GM21390 (cell line): ENCODE measurements at regions not wholly inside any gene's neighbourhood (a gene's known extent, or its start where the extent isn't known, plus 50 kb on each side); places are given as distances from the start of the nearest gene placed in this dataset.

ENCODE experiments used
- ATAC-seq: cut with Tn5 transposase; IDR thresholded peaks from one replicate; pipeline ENCODE4 v1.9.1; 2021; ENCODE audit not compliant: unreplicated experiment

DNA sequence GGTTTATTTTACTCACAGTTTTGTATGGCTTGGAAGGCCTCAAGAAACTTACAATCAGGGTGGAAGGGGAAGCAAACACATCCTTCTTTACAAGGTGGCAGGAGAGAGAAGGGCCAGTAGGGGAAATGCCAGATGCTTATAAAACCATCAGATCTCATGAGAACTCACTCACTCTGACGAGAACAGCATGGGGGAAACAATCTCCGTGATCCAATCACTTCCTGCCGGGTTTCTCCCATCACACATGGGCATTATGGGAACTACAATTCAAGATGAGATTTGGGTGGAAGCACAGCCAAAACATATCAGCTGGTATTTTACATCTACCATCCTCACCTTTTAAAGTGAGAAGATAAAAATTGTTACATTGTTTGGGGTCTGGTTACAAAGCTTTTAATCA is 427.9 kb upstream of the CDH7 start:
- ATAC-seq, result no peak

DNA sequence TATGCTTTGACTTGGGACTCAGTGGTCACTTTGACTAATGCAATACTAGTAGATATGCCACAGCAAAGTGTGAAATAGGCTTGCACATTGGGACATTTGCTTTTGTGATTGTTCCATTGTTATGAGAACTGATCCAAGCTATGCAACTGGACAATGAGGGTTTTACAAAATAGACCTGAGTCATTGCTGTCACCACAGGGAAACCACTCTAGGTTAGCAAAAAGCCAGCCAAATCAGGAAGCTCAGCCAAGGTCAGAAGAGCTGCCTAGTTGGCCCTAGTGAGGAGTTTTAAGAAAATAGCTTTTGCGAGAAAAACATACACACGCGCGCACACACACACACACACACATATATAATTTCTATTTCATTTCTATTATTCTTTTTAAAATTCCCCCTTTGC is 452.4 kb upstream of the CDH7 start:
- no peak for ATAC-seq

DNA sequence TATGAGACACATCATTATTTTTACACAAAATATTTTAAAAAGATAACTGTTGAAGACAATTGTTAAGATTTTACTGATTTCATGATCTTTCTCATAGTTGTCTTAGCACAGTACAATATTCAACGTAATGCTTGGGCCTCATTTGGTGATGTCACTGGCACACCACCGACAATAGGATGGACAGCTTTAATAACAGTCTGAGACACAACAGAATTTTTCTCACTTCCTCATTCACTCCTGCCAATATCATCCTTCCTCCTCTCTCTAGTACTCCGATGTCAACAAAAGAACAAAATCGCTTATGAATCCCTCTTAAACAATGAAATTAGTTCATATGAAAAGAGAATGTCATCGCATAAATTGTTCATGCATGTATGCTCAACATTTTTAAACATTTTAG is 461.9 kb upstream of the CDH7 start:
- ATAC-seq, result no peak

DNA sequence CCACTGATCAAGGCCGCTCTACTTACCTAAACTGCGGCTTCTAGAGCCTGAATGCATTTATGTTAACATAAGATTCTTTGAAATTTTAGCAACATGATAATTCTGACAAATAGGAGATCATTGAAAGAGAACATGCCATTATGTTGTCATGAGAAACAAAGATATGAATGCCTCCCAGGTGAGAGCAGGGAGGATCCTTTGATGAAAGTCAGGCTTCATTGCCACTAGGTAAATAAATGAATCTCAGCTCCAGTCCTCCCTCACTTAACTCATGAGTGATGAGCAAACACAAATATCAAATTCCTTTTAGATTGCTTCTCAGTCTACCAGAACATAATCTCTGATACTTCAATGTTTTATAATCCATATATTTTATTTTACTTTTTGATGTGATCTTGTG is 463.2 kb upstream of the CDH7 start:
- ATAC-seq, result no peak

DNA sequence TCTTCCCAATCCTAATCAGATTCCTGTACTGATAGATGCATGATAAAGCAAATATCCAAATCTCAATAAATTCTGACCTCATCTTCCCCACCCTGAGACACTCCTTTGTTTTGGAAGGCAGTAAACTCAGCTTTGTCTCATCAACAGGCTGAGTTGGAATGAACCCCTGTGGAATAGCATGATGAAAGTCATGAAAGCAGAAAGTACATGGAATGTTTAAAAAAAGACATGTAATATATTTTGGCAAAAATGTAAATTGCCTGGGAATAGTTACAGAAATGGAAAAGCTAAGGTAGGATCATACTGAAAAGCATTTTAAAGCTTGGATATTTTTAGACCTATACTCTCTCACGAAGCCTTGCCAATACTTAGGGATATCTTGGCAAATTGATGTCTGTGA is 468.7 kb upstream of the CDH7 start:
- ATAC-seq, result no peak

DNA sequence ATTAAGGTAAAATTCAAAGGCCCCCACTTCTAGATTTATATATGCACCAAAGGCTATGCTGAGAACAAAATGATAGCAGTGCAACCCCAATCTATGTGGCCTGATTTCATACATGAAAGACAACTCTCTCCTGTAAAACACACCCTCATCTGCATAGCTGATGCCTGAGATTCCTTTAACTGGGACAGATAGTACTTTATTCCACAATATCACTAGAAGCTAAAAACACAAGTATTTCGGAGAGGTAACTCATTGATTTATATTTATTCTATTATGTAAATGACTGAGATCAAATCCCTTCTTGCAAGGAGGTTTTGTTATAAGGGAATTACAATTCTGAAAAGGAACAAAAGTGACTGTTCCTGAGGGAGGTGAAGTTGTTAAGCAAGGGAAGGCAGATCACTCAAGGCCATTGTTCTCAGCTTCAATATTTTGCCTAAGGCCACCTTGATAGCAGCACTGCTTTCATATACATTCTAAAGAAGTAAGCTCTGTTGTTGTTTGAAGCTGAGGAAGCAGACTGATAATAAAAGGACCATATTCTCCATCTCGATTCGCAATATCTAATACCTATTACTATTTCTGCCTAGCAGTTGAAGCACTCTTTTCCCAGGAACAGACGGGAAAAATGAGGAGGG is 471.0 kb upstream of the CDH7 start:
- no peak for ATAC-seq

DNA sequence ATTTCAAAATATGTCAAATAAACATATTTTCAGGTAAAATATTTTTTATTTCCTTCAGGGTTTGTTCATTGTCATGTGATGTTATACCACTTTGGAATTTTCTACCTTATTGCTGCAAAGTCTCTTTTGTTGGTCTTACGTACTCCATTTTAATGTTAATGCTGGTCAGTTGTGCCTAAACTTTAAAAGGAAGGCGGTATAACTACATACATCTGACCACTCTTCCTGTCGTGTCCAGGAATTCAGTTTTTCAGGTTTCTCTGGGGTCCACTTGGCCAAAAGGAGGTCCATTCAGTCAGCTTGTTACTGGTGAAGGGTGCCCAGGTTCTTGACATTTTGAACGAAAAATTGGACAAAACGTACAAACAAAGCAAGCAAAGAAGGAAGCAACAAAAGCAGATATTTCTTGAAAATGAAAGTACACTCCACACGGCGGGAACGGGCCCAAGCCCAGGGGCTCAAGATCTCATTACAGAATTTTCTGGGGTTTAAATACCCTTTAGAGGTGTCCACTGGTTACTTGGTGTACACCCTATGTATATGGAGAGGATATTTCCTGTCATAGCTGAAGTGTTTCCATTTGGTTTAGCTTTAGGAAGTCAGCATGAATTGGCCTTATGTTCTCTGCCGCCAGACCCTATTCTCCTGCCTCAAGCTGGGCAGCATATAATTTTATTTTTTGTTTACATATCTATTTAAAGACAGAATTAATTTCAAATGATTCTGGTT is 471.7 kb upstream of the CDH7 start:
- ATAC-seq, result no peak

DNA sequence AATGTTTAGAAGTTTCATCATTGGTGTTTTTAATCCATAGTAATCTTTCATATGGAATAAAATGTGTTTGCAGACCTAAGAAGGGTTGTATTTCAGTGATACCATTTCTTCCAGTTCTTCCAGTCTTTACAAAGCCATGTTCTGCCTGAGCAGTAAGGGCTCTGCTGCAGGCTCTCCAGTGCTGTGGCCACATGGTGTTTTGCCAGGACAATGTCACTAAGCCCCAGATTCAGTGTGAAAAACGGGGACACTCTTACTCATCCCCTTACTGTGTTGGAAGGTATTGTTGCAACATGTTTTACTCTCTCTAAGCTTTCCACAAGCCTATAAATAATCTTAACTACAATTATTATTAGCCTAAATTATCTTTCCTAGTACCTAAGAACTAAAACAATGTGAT is 481.4 kb upstream of the CDH7 start:
- ATAC-seq, result no peak

DNA sequence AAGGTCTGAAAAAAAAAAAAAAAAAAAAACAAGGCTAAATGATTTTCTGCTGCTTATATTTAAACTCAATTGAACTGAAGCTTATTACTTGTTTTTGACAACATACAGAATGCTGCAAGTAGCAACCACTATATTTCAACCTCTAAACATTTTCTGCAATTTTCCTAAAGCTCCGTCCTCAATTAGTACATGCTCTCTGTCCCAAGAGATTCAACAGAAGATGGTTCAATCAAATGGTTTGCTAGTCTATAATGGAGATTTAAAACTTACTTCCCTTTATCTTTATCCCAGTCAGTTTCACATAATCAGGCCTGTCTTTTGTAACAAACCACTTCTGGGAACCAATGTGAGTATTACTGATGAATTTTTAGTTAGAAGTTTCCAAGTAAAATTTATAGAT is 485.1 kb upstream of the CDH7 start:
- no peak for ATAC-seq

DNA sequence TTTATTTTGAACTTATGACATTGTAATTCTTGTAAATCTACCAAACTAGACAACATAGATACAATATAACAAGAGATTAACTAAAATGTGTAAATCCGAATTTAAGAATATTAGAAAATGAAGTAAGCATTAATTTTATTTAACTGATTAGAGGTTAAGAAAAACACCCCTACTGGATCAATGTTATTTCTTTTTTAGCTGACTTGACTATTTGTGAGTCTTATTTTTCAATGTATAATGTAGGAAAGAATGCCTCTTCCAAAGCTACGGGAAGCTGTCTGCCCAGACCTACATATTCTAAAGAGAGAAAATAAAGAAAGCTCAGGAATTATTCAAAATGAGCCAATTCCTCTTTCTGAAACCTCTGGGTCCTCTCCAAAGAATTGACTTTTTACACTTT is 490.8 kb upstream of the CDH7 start:
- ATAC-seq, result no peak

DNA sequence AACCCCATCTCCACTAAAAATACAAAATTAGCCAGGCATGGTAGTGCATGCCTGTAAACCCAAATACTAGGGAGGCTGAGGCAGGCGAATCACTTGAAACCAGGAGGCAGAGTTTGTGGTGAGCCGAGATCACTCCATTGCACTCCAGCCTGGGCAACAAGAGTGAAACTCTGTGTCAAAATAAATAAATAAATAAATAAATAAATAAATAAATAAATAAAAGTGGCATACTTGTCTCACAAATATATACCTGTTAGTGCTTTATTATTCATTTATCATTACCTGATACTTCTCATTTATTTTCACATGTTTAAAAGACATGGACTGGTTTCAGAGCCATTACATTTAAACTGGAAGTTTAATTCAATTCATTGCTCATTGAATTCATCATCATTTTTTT is 491.4 kb upstream of the CDH7 start:
- ATAC-seq, result no peak

DNA sequence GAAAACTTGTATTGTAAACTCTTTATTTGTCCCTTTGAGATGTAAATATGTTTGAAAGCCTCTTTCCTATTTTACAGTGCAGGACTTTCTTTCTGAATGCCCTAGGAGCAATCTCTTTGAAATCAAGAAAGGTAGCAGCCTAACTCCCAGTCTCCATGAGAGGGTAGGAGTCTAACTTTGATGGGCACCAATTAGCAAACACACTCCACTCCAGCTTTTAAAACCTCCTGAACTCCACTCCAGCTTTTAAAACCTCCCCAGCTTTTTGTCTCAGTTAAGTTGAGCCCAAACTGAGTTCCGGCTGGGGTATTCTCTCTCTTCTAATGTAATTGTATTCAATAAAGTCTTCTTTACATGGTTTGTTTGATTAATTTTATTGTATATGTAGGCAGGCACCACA is 493.7 kb upstream of the CDH7 start:
- ATAC-seq, result no peak

DNA sequence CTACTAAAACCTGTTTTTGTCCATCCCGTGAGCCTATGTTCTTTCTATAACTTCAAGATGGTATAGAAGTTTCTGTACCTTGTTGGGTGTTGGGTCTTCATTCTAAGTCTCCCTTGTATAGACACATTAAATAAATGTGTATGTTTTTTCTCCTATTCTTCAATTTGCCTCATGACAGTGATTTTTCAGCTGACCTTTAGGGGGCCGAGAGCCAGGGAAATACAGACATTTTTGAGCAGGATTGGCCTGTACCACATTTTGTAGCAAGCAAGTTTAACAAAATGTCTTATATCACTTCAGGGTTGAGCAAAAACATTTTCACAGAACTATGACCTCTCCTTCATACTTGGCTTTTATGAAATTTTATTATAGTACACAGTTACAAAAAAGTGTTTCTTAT is 495.4 kb upstream of the CDH7 start:
- ATAC-seq, result no peak

DNA sequence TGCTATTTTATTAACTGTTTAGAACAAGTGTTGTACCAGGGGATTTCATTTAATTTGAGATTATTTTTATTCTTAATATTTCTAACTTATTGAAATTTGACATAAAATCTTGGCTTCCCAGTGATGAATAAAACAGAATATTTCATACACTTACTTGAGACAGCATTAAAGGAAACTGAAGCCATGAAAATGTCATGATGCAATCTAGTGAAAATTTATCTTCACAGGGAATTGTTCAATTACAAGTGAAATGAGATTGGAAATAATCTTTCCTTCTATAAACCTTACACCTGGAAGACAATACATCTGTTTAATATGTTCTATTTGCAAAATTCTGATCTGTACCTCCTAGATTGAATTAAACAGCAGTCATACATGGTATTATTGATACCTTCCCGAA is 511.0 kb upstream of the CDH7 start:
- no peak for ATAC-seq

DNA sequence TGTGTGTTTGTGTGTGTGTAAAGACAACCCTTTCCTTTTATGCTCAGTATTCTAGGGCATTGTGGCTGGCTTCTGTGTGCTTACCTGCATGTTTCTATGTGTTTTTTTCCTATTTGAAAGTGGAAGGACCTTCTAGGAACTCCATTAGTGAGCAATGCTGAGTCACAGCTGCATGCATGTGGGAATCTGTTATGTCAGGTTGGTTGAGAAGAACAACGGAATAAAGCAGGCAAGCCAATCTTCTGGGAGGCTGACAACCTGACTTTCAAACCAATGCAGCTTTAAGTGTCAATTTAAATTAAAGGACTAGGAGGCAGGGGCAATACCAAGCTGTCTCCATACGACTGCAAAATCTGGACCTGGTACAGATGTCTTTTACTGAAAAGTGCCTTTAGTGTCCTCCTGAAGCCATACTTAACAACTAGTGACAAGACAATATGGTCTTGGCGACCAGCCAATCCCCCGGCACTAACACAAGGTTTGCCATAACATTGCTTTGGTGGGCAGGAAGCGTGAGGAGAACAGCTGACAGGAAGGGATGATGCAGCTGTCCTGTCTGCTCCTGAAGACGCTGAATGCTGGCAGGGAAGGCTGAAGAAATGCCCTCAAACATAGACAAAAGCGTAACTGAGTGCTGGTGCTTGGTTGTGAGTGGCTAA is 514.7 kb upstream of the CDH7 start:
- ATAC-seq, result no peak

DNA sequence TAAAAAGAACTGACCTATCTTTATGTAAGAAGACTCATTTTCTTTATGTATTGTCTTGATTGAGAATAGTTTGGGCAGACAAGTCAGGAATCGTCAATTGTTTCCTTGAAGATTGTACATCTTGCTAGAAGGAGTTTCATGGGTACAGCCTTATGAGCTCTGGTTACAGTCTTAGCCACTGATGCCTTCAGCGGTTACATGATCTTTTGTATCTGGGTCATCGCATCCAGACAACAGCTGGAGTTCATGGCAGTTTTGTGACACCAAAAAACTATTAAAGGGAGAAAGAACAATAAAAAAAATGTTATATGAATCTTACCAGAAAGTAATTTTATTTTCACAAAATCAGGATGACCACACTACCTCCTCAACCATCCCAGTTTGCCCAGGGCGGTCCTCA is 520.5 kb upstream of the CDH7 start:
- no peak for ATAC-seq

DNA sequence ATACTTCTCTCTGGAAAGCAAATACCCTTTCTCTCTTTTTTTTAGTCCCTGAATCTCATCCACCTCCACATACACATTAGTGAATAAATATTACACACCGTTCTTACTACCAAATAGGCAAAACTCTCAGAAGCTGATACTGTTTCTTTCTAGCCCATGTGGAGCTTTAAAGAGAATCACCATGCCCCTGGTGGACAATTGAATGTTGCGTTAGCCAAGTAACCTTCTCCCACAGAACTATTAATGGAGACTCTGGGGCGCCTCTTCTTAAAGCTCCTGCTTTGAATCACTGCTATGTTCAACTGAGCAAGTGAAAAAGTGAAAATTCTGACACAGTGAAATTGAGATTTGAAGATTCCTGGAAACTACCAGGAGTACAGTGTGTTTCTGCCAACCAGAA is 522.8 kb upstream of the CDH7 start:
- no peak for ATAC-seq

DNA sequence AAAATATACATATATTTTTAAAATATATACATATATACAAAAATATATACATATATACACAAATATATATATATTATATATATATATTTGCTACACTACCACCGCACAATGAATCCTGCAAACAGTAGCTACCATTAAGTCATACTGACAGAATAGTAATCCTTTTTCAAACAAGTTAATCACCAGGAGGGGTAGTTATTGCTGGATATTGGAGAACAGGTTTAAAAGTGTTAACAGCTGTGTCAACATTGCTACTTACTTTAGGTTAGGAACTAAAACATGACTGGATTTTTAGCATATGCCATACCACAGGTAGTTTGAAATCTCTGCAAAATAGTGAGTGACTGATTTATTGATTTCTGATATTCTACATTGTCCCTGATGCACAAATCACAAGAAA is 529.1 kb upstream of the CDH7 start:
- no peak for ATAC-seq

DNA sequence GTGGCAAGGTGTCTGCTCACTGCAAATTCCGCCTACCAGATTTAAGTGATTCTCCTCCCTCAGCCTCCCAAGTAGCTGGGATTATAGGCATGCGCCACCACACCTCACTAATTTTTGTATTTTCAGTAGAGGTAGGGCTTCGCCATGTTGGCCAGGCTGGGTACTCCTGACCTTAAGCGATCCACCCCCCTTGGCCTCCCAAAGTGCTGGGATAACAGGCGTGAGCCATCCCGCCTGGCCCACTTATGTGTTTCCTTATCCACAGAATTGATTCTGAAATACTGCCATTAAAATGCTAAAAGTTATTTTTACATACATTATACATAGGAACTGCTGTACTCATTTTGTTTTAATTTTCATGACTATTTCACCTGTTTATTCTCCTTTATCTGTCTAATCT is 529.7 kb upstream of the CDH7 start:
- no peak for ATAC-seq

DNA sequence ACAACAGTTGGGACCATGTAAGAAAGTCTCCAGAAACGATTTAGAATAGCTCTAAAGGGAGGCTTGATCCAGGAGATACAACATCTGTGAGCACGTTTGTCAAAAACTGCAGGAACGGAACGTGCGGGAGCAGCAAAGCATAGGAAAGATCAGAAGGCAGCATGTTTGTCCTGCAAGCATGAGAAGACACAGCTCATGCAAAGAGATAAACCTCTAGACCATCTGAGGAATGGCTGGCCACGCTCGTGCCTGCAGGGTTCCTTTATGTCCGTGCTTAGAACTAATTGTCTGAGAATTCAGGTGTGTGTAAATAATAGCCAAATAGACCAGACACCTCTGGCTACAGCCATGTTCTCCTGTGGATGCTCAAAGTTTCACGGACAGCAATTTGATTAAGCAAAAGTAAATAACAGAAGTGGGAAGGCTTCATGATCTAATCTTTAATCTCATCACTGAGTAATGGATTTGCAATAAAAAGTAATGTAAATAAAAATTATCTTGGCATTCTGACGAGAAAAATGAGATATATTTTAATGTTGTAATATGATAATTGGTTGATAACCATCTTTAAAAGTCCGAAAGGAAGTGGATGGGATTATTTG is 534.8 kb upstream of the CDH7 start:
- ATAC-seq, result no peak

DNA sequence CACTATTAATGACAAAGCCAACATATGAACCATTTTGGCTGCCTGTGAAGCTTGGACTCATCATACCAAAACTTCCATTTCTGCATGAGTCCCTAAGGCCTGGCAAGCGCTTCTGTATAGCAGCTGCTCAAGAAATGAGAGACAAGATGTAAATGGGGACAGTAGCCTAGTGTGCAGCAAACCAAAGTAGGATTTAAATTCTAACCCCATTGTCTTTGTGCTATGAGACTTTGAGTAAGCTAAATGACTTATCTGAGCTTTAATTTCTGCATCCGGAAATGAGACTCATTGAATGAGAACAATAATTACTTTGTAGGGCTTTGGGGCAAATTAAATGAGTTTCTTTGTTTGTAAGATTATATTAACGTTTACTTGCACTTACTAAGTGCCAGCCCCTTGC is 536.4 kb upstream of the CDH7 start:
- ATAC-seq, result no peak

DNA sequence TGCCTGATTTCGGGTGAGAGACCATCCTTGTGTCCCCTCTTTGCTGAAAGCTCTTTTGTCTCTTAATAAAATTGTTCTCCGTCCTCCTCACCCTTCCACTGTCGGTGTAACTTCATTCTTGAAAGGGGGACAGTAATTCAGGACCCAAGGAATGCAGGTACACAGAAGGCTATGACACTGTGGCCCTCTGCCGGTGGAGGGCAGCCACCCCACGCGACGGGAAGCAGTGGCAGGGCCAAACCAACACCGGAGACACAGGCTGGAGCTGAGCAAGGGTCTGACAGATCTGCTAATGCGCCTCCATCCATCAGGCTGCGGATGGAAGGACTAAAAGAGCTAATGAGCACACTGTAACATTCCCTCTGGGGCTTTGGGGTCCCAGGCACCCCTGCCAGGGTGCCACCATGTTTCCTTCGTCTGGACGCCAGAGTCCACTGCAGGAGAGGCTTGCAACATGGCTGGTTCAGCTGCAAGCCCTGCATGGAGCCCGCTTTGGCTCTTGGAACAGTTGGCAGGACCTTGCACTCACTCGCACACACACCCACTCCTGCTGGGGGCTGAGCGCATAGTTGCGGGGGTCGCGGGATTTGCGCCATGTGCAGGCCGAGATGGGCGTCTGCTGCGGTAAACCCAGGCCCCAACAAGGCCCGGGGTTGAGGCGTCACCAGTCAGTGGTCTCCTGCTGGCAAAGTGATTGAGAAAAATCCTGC is 544.1 kb upstream of the CDH7 start:
- no peak for ATAC-seq
